IMR-90 (cell line): ENCODE measurements at regions not wholly inside any gene's neighbourhood (a gene's known extent, or its start where the extent isn't known, plus 50 kb on each side); places are given as distances from the start of the nearest gene placed in this dataset.

Source experiments
- ATAC-seq: fragments of 200-7000 bp; cut with Tn5 transposase; 2 replicates; pipeline ENCODE4 v1.9.1; 2020; ENCODE audit warnings: low read depth, mild to moderate bottlenecking, moderate library complexity
- BruUV-seq: library from RNA; stranded (reverse); fragments of 400-500 nt; replicated peaks from 2 replicates; lab custom pipeline; 2021; lab: Mats Ljungman, UMichigan
- CTCF ChIA-PET: fragments of 300-600 bp; formaldehyde crosslinking; extraction: SDS; loops from one replicate; lab custom pipeline; 2021; ENCODE audit warnings: antibody characterized with exemption; lab: Yijun Ruan, JAX
- POLR2A ChIA-PET: fragments of 300-600 bp; sonication (Branson Sonifier 250); formaldehyde crosslinking; loops from one replicate; lab custom pipeline; 2022; ENCODE audit warnings: antibody characterized with exemption; ENCODE audit not compliant: unreplicated experiment; lab: Charles Lee
- DNase-seq: peaks from one replicate; pipeline ENCODE4 v3.0.0; 2013
- H2AFZ ChIP-seq: replicated peaks from 2 replicates; pipeline ENCODE3; 2013; ENCODE audit warnings: low read length, mild to moderate bottlenecking; ENCODE audit not compliant: poor library complexity
- H2AK5ac ChIP-seq: 2 replicates; pipeline ENCODE4 v1.6.1; 2013; ENCODE audit warnings: low read depth, low read length, inconsistent platforms
- H2AK9ac ChIP-seq: replicated peaks from 2 replicates; pipeline ENCODE3; 2013; ENCODE audit warnings: mild to moderate bottlenecking, low read depth, low read length, moderate library complexity; ENCODE audit not compliant: poor library complexity
- H2BK120ac ChIP-seq: 2 replicates; pipeline ENCODE4 v1.6.1; 2013; ENCODE audit warnings: low read depth, low read length, inconsistent platforms
- H2BK15ac ChIP-seq: 3 replicates; pipeline ENCODE4 v1.6.1; 2013; ENCODE audit warnings: low read depth, low read length, inconsistent platforms
- H2BK20ac ChIP-seq: 2 replicates; pipeline ENCODE4 v1.6.1; 2013; ENCODE audit warnings: low read depth, mild to moderate bottlenecking, inconsistent platforms, low read length, moderate library complexity
- H2BK5ac ChIP-seq: 2 replicates; pipeline ENCODE4 v1.6.1; 2013; ENCODE audit warnings: mild to moderate bottlenecking, low read depth, low read length, inconsistent platforms; ENCODE audit not compliant: poor library complexity, severe bottlenecking
- H3K14ac ChIP-seq: replicated peaks from 2 replicates; pipeline ENCODE4 v1.6.1; 2013; ENCODE audit warnings: low read depth, low read length, inconsistent platforms
- H3K18ac ChIP-seq: 2 replicates; pipeline ENCODE4 v1.6.1; 2013; ENCODE audit warnings: low read depth, low read length, control low read depth
- H3K23ac ChIP-seq: 2 replicates; pipeline ENCODE4 v1.6.1; 2013; ENCODE audit warnings: low read depth, low read length, inconsistent platforms
- H3K27ac ChIP-seq: 2 replicates; pipeline ENCODE4 v1.5.1; 2013; ENCODE audit warnings: mild to moderate bottlenecking, control low read depth, low read length; ENCODE audit not compliant: insufficient read depth
- H3K27me3 ChIP-seq: 2 replicates; pipeline ENCODE4 v1.6.1; 2013; ENCODE audit warnings: low read length; ENCODE audit not compliant: control insufficient read depth, insufficient read depth
- H3K36me3 ChIP-seq: 2 replicates; pipeline ENCODE4 v1.6.1; 2013; ENCODE audit warnings: low read length, mixed read lengths; ENCODE audit not compliant: control insufficient read depth, insufficient read depth
- H3K4ac ChIP-seq: 2 replicates; pipeline ENCODE4 v1.6.1; 2013; ENCODE audit warnings: low read depth, low read length, inconsistent platforms
- H3K4me1 ChIP-seq: 2 replicates; pipeline ENCODE4 v1.6.1; 2013; ENCODE audit warnings: low read length, mixed read lengths; ENCODE audit not compliant: control insufficient read depth, insufficient read depth
- H3K4me2 ChIP-seq: 2 replicates; pipeline ENCODE4 v1.6.1; 2013; ENCODE audit warnings: low read depth, mild to moderate bottlenecking, control low read depth, low read length, moderate library complexity
- H3K4me3 ChIP-seq: 2 replicates; pipeline ENCODE4 v1.5.1; 2013; ENCODE audit warnings: low read depth, mild to moderate bottlenecking, control low read depth, low read length, moderate library complexity; ENCODE audit not compliant: insufficient read depth
- H3K56ac ChIP-seq: 2 replicates; pipeline ENCODE4 v1.6.1; 2013; ENCODE audit warnings: low read length, inconsistent platforms; ENCODE audit not compliant: insufficient read depth; ENCODE audit errors: extremely low read depth
- H3K79me1 ChIP-seq, 2 experiments: 2 replicates each; pipeline ENCODE4 v1.6.1; 2013; ENCODE audit warnings: low read length in 2 of 2, inconsistent platforms in 1 of 2, low read depth in 1 of 2
- H3K9ac ChIP-seq: 2 replicates; pipeline ENCODE4 v1.6.1; 2013; ENCODE audit warnings: low read depth, low read length, control low read depth
- H3K9me1 ChIP-seq: 2 replicates; pipeline ENCODE4 v1.6.1; 2013; ENCODE audit warnings: low read length, inconsistent platforms; ENCODE audit not compliant: insufficient read depth
- H3K9me3 ChIP-seq: 2 replicates; pipeline ENCODE4 v1.6.1; 2013; ENCODE audit warnings: low read length; ENCODE audit not compliant: control insufficient read depth, insufficient read depth
- H4K20me1 ChIP-seq: 2 replicates; pipeline ENCODE4 v1.6.1; 2013; ENCODE audit warnings: low read length, inconsistent platforms; ENCODE audit not compliant: insufficient read depth
- H4K5ac ChIP-seq: 2 replicates; pipeline ENCODE4 v1.6.1; 2013; ENCODE audit warnings: mild to moderate bottlenecking, low read depth, low read length, control low read depth
- H4K8ac ChIP-seq, 2 experiments: 2 replicates each; pipeline ENCODE4 v1.6.1; 2013; ENCODE audit warnings: low read depth in 2 of 2, low read length in 2 of 2, control low read depth in 1 of 2, inconsistent platforms in 1 of 2
- H4K91ac ChIP-seq: 2 replicates; pipeline ENCODE4 v1.6.1; 2013; ENCODE audit warnings: low read depth, low read length, inconsistent platforms; ENCODE audit not compliant: insufficient read depth
- BHLHE40 ChIP-seq: fragments of 150-350 bp; IDR thresholded peaks from 2 replicates; pipeline ENCODE4 v1.6.1; 2016; ENCODE audit warnings: mild to moderate bottlenecking, low read depth, low read length
- CHD1 ChIP-seq: IDR thresholded peaks from 2 replicates; pipeline ENCODE4 v1.6.1; 2012; ENCODE audit warnings: low read depth, low read length, improper control_type of control experiment
- ELK1 ChIP-seq: fragments of 150-350 bp; IDR thresholded peaks from 2 replicates; pipeline ENCODE4 v1.6.1; 2016; ENCODE audit warnings: low read depth, mild to moderate bottlenecking, low read length, moderate library complexity, borderline replicate concordance
- FOS ChIP-seq: fragments of 150-350 bp; IDR thresholded peaks from 2 replicates; pipeline ENCODE4 v1.6.1; 2016; ENCODE audit warnings: low read depth, low read length
- MAFK ChIP-seq: IDR thresholded peaks from 2 replicates; pipeline ENCODE4 v1.6.1; 2012; ENCODE audit warnings: low read depth, low read length, improper control_type of control experiment
- MAZ ChIP-seq: IDR thresholded peaks from 2 replicates; pipeline ENCODE4 v1.6.1; 2012; ENCODE audit warnings: low read depth, mild to moderate bottlenecking, low read length, improper control_type of control experiment, moderate library complexity, borderline replicate concordance
- MXI1 ChIP-seq: IDR thresholded peaks from 2 replicates; pipeline ENCODE4 v1.6.1; 2012; ENCODE audit warnings: low read depth, mild to moderate bottlenecking, low read length, moderate library complexity, borderline replicate concordance
- NFE2L2 ChIP-seq: fragments of 150-350 bp; IDR thresholded peaks from 2 replicates; pipeline ENCODE4 v1.6.1; 2016; ENCODE audit warnings: low read depth, mild to moderate bottlenecking, low read length
- POLR2A ChIP-seq: IDR thresholded peaks from 2 replicates; pipeline ENCODE4 v1.6.1; 2012; ENCODE audit warnings: mild to moderate bottlenecking, low read depth, low read length
- RAD21 ChIP-seq: IDR thresholded peaks from 2 replicates; pipeline ENCODE4 v1.6.1; 2012; ENCODE audit warnings: low read length, improper control_type of control experiment
- RCOR1 ChIP-seq: IDR thresholded peaks from 2 replicates; pipeline ENCODE4 v1.6.1; 2012; ENCODE audit warnings: mild to moderate bottlenecking, low read length, improper control_type of control experiment; ENCODE audit not compliant: insufficient replicate concordance
- RFX5 ChIP-seq: IDR thresholded peaks from 2 replicates; pipeline ENCODE4 v1.8.0; 2012; ENCODE audit warnings: low read depth, mild to moderate bottlenecking, low read length, moderate library complexity
- SMC3 ChIP-seq: fragments of 150-350 bp; IDR thresholded peaks from 2 replicates; pipeline ENCODE4 v1.6.1; 2016; ENCODE audit warnings: low read depth, mild to moderate bottlenecking, antibody characterized with exemption, low read length, moderate library complexity
- USF2 ChIP-seq: fragments of 150-350 bp; IDR thresholded peaks from 2 replicates; pipeline ENCODE4 v1.6.1; 2017; ENCODE audit warnings: mild to moderate bottlenecking, antibody characterized with exemption, low read length, low read depth
- WGBS, 2 experiments: methylation state at CpG; one replicate each; pipeline versions ENCODE4 v1.1.5 to v1.1.7; 2013; ENCODE audit warnings: missing lambda C conversion rate in 2 of 2; ENCODE audit not compliant: insufficient read length in 1 of 2; ENCODE audit errors: extremely low coverage in 2 of 2; 5-methylcytosine and 5-hydroxymethylcytosine counted together
- dilution Hi-C: fragments of 300-500 bp; cut with HindIII; formaldehyde crosslinking; loops from one replicate; pipeline ENCODE4 v1.14.3; 2018; ENCODE audit warnings: low sequenced_read_pairs; ENCODE audit not compliant: unreplicated experiment
- in situ Hi-C: fragments of 300-500 bp; cut with MboI; formaldehyde crosslinking; loops from 3 replicates; pipeline ENCODE4 v1.14.3; 2019; ENCODE audit warnings: low sequenced_read_pairs, inconsistent platforms, mixed read lengths
- intact Hi-C: fragments of 100-400 bp; cut with micrococcal nuclease; formaldehyde crosslinking; loops from 2 replicates; pipeline ENCODE4 v1.10.0; 2022
- TF ChIP-seq, protein P1 (sequence below): conservative IDR thresholded peaks from 2 replicates; pipeline ENCODE4 v1.5.1; 2012; ENCODE audit warnings: mild to moderate bottlenecking, low read depth, low read length, improper control_type of control experiment

GRCh38 chr9:91156451-91157234 is 205.1 kb downstream of the AUH start:
- no peak overlapping the region for H2BK5ac ChIP-seq
- peak overlapping the region; percentile 77 for H2BK20ac ChIP-seq
- peak overlapping the region; percentile 47; the same call in 1 of the 2 replicates for H3K4ac ChIP-seq
- no TSS peak for BruUV-seq
- H3K9ac ChIP-seq = no peak overlapping the region
- H3K79me1 ChIP-seq = peaks cover 0 to 5% of the 10 kb centered on the region in 2 experiments; a peak in 1 of 4 replicates
- H4K91ac ChIP-seq = peak overlapping the region; percentile 85
- peaks cover 5% of the 10 kb centered on the region for H3K9me3 ChIP-seq
- no peaks in the 10 kb centered on the region for H4K20me1 ChIP-seq
- H3K27ac ChIP-seq = no peak overlapping the region
- no peak for ATAC-seq
- H3K4me1 ChIP-seq = no peaks in the 10 kb centered on the region
- WGBS, 2 experiments = 80% methylated on average over 5 of the region's 10 CpGs; no CpG with 5 or more reads in 1 of the 2 experiments
- no peak overlapping the region for H3K4me3 ChIP-seq
- dilution Hi-C loops (no loop called here), intact Hi-C loops (no loop called here), in situ Hi-C loops (no loop called here)
- H3K23ac ChIP-seq = no peak overlapping the region
- no peak overlapping the region; a peak in 1 of 4 replicates for H4K8ac ChIP-seq
- H3K4me2 ChIP-seq = no peak overlapping the region
- H2BK15ac ChIP-seq = peak overlapping the region; percentile 86; the same call in 2 of the 3 replicates
- POLR2A ChIA-PET = no interaction called here
- peak overlapping the region; percentile 53 for H2AK9ac ChIP-seq
- H2BK120ac ChIP-seq = peak overlapping the region; percentile 61
- no peaks in the 10 kb centered on the region for H3K36me3 ChIP-seq
- H4K5ac ChIP-seq = 0 out of 2 replicates have a peak overlapping the region, but pooled peaks have one; percentile 10
- peak overlapping the region; percentile 5 for H2AFZ ChIP-seq
- peak overlapping the region; percentile 86; the same call in 1 of the 2 replicates for H2AK5ac ChIP-seq
- CTCF ChIA-PET = no interaction called here
- no peak overlapping the region for H3K56ac ChIP-seq
- no peak for DNase-seq
- peak overlapping the region; percentile 25 for H3K14ac ChIP-seq
- H3K9me1 ChIP-seq = peaks cover 5% of the 10 kb centered on the region; the same call in 1 of the 2 replicates
- H3K27me3 ChIP-seq = no peaks in the 10 kb centered on the region
- H3K18ac ChIP-seq = no peak overlapping the region
- no peak for TF ChIP-seq POLR2A
- TF ChIP-seq RCOR1 = no peak
- no peak for TF ChIP-seq ELK1
- TF ChIP-seq FOS = no peak
- no peak for TF ChIP-seq USF2
- no peak for TF ChIP-seq NFE2L2
- no peak for TF ChIP-seq CHD1
- TF ChIP-seq, protein P1, sequence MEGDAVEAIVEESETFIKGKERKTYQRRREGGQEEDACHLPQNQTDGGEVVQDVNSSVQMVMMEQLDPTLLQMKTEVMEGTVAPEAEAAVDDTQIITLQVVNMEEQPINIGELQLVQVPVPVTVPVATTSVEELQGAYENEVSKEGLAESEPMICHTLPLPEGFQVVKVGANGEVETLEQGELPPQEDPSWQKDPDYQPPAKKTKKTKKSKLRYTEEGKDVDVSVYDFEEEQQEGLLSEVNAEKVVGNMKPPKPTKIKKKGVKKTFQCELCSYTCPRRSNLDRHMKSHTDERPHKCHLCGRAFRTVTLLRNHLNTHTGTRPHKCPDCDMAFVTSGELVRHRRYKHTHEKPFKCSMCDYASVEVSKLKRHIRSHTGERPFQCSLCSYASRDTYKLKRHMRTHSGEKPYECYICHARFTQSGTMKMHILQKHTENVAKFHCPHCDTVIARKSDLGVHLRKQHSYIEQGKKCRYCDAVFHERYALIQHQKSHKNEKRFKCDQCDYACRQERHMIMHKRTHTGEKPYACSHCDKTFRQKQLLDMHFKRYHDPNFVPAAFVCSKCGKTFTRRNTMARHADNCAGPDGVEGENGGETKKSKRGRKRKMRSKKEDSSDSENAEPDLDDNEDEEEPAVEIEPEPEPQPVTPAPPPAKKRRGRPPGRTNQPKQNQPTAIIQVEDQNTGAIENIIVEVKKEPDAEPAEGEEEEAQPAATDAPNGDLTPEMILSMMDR = no peak
- no peak for TF ChIP-seq BHLHE40
- TF ChIP-seq MAZ = no peak
- TF ChIP-seq MXI1 = no peak
- no peak for TF ChIP-seq MAFK
- TF ChIP-seq RFX5 = no peak
- TF ChIP-seq SMC3 = no peak
- TF ChIP-seq RAD21 = no peak
